ENCODE measurements at regions not wholly inside any gene's neighbourhood (a gene's known extent, or its start where the extent isn't known, plus 50 kb on each side); places are given as distances from the start of the nearest gene placed in this dataset.

GRCh38 chr2:2565671-2566070 lies 234.6 kb upstream of the MYT1L start:
- no peaks in the 10 kb centered on the region for H3K9me3 ChIP-seq
- H3K27me3 Mint-ChIP-seq: peaks cover 2 to 5% of the 10 kb centered on the region in 2 donors
- no peak overlapping the region for H3K4me3 ChIP-seq (ENCODE audit: control insufficient read depth in 1 of 2, extremely low read depth in 1 of 2, low read length in 1 of 2)
- H3K27me3 ChIP-seq (replicated peaks in 1 of 2; ENCODE audit: control insufficient read depth in 2 of 2, extremely low read depth in 1 of 2, insufficient read depth in 2 of 2, low read length in 1 of 2): peaks cover 0 to 10% of the 10 kb centered on the region in 2 experiments
- no peaks in the 10 kb centered on the region for H3K9me3 Mint-ChIP-seq
- WGBS (ENCODE audit: insufficient coverage): 87% methylated on average over 16 of the region's 16 CpGs
- H3K36me3 ChIP-seq (ENCODE audit: control insufficient read depth in 2 of 2, extremely low read depth in 1 of 2, insufficient read depth in 1 of 2, low read length in 1 of 2): no peaks in the 10 kb centered on the region
- no peak overlapping the region for H3K4me3 Mint-ChIP-seq
- H3K27ac Mint-ChIP-seq: no peak overlapping the region
- ChIA-PET CTCF (no interaction called here), POLR2A (no interaction called here)
- ATAC-seq (replicated peaks in 1 of 4): no peak
- DNase-seq: no peak
- no peaks in the 10 kb centered on the region for H3K4me1 ChIP-seq (ENCODE audit: control insufficient read depth in 1 of 2, extremely low read depth in 1 of 2, insufficient read depth in 2 of 2, low read length in 2 of 2)
- H3K27ac ChIP-seq (ENCODE audit: low read length): no peak overlapping the region
- no peaks in the 10 kb centered on the region for H3K4me1 Mint-ChIP-seq
- H3K36me3 Mint-ChIP-seq: no peaks in the 10 kb centered on the region

- POLR2A ChIA-PET: no interaction called here
- Histone ChIP-seq H3K36me3 (ENCODE audit: control insufficient read depth in 2 of 2, extremely low read depth in 1 of 2, insufficient read depth in 1 of 2, low read length in 1 of 2) (no peaks in the 10 kb centered on the region), H3K27me3 (replicated peaks in 1 of 2; ENCODE audit: control insufficient read depth in 2 of 2, extremely low read depth in 1 of 2, insufficient read depth in 2 of 2, low read length in 1 of 2) (peaks cover 0 to 4% of the 10 kb centered on the region in 2 experiments), H3K4me3 (ENCODE audit: control insufficient read depth in 1 of 2, extremely low read depth in 1 of 2, low read length in 1 of 2) (no peak overlapping the region), H3K27ac (ENCODE audit: low read length) (no peak overlapping the region), H3K9me3 (no peaks in the 10 kb centered on the region), H3K4me1 (ENCODE audit: control insufficient read depth in 1 of 2, extremely low read depth in 1 of 2, insufficient read depth in 2 of 2, low read length in 2 of 2) (no peaks in the 10 kb centered on the region)
- H3K27ac Mint-ChIP-seq: no peak overlapping the region
- H3K4me3 Mint-ChIP-seq: no peak overlapping the region
- ATAC-seq (replicated peaks in 1 of 4) (no peak), DNase-seq (no peak)
- no peaks in the 10 kb centered on the region for H3K4me1 Mint-ChIP-seq
- WGBS (ENCODE audit: insufficient coverage): 77% methylated on average over 19 of the region's 24 CpGs
- H3K9me3 Mint-ChIP-seq: no peaks in the 10 kb centered on the region
- peaks cover 2 to 7% of the 10 kb centered on the region in 2 donors for H3K27me3 Mint-ChIP-seq
- no peaks in the 10 kb centered on the region for H3K36me3 Mint-ChIP-seq
- CTCF ChIA-PET: no interaction called here
Measured at GRCh38 chr2:2564300-2565078, 233.4 kb upstream of the MYT1L start.

GRCh38 chr2:2563309-2563860 lies 232.3 kb upstream of the MYT1L start:
- no peaks in the 10 kb centered on the region for H3K4me1 Mint-ChIP-seq
- Histone ChIP-seq H3K4me1 (ENCODE audit: control insufficient read depth in 1 of 2, extremely low read depth in 1 of 2, insufficient read depth in 2 of 2, low read length in 2 of 2) (no peaks in the 10 kb centered on the region), H3K36me3 (ENCODE audit: control insufficient read depth in 2 of 2, extremely low read depth in 1 of 2, insufficient read depth in 1 of 2, low read length in 1 of 2) (no peaks in the 10 kb centered on the region), H3K9me3 (no peaks in the 10 kb centered on the region), H3K27ac (ENCODE audit: low read length) (no peak overlapping the region), H3K4me3 (ENCODE audit: control insufficient read depth in 1 of 2, extremely low read depth in 1 of 2, low read length in 1 of 2) (no peak overlapping the region), H3K27me3 (replicated peaks in 1 of 2; ENCODE audit: control insufficient read depth in 2 of 2, extremely low read depth in 1 of 2, insufficient read depth in 2 of 2, low read length in 1 of 2) (peaks cover 0 to 4% of the 10 kb centered on the region in 2 experiments)
- ATAC-seq (replicated peaks in 1 of 4) (no peak), DNase-seq (no peak)
- no peaks in the 10 kb centered on the region for H3K9me3 Mint-ChIP-seq
- H3K4me3 Mint-ChIP-seq: no peak overlapping the region
- CTCF ChIA-PET: interaction anchor here in 1 of 2 donors (0.5 kb wide), 1 partner anchor 150 kb away, joined by 3 read pairs; no protein-coding TSS in a partner anchor
- H3K27ac Mint-ChIP-seq: no peak overlapping the region
- POLR2A ChIA-PET: no interaction called here
- no peaks in the 10 kb centered on the region for H3K36me3 Mint-ChIP-seq
- 71% methylated on average over 6 of the region's 8 CpGs for WGBS (ENCODE audit: insufficient coverage)
- H3K27me3 Mint-ChIP-seq: peaks cover 0 to 7% of the 10 kb centered on the region in 2 donors

GRCh38 chr2:2562867-2563266 lies 231.8 kb upstream of the MYT1L start:
- H3K27ac Mint-ChIP-seq: no peak overlapping the region
- Histone ChIP-seq H3K9me3 (no peaks in the 10 kb centered on the region), H3K27ac (ENCODE audit: low read length) (no peak overlapping the region), H3K4me1 (ENCODE audit: control insufficient read depth in 1 of 2, extremely low read depth in 1 of 2, insufficient read depth in 2 of 2, low read length in 2 of 2) (no peaks in the 10 kb centered on the region), H3K36me3 (ENCODE audit: control insufficient read depth in 2 of 2, extremely low read depth in 1 of 2, insufficient read depth in 1 of 2, low read length in 1 of 2) (no peaks in the 10 kb centered on the region), H3K27me3 (replicated peaks in 1 of 2; ENCODE audit: control insufficient read depth in 2 of 2, extremely low read depth in 1 of 2, insufficient read depth in 2 of 2, low read length in 1 of 2) (peaks cover 0 to 4% of the 10 kb centered on the region in 2 experiments), H3K4me3 (ENCODE audit: control insufficient read depth in 1 of 2, extremely low read depth in 1 of 2, low read length in 1 of 2) (no peak overlapping the region)
- peaks cover 0 to 2% (median 0%) of the 10 kb centered on the region in 3 donors for H3K4me1 Mint-ChIP-seq
- H3K4me3 Mint-ChIP-seq: no peak overlapping the region
- POLR2A ChIA-PET: no interaction called here
- CTCF ChIA-PET: no interaction called here
- H3K27me3 Mint-ChIP-seq: peaks cover 2 to 9% of the 10 kb centered on the region in 2 donors
- 52% methylated on average over 2 of the region's 5 CpGs for WGBS (ENCODE audit: insufficient coverage)
- H3K36me3 Mint-ChIP-seq: no peaks in the 10 kb centered on the region
- ATAC-seq (replicated peaks in 1 of 4) (no peak), DNase-seq (no peak)
- no peaks in the 10 kb centered on the region for H3K9me3 Mint-ChIP-seq

DNA sequence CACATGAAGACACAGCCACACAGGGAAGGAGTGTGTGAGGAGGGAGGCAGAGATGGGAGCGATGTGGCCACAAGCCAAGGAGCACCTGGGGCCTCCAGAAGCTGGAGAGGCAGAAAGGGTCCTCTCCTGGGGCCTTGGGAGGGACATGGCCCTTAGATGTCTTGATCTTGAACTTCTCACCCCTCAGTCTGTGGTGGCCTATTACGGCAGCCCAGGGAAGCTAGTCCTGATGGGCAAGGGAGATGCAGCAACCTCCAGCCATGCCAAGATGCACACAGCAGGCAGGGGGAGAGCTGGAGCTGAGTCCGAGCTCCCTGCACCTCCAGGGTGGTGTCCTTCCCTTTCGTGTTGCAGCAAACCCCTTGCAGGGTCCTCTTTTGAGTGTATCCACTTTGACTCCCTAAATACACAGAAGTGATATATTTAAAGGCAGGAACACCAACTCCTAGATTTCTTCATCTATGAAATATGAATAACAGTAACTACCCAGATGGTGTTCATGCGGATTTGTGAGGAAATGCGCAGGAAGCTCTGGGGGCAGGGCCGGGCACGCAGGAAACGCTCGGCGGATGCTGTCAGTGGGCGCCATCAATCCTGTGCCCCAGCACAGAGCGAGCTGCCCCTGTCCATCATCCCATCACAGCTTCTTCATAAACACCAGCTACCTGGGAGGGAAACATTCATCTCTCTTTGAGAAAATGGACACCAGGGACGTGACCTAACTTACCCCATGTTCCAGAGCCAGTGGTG lies 230.4 kb upstream of the MYT1L start:
- ChIA-PET CTCF (no interaction called here), POLR2A (no interaction called here)
- peaks cover 0 to 4% of the 10 kb centered on the region in 2 experiments for H3K27me3 ChIP-seq (replicated peaks in 1 of 2; ENCODE audit: control insufficient read depth in 2 of 2, extremely low read depth in 1 of 2, insufficient read depth in 2 of 2, low read length in 1 of 2)
- Mint-ChIP-seq H3K27ac (no peak overlapping the region), H3K4me3 (no peak overlapping the region), H3K27me3 (peaks cover 5 to 11% of the 10 kb centered on the region in 2 donors), H3K9me3 (no peaks in the 10 kb centered on the region), H3K36me3 (no peaks in the 10 kb centered on the region), H3K4me1 (peaks cover 0 to 6% (median 5%) of the 10 kb centered on the region in 3 donors)
- no peak for DNase-seq
- no peak overlapping the region for H3K27ac ChIP-seq (ENCODE audit: low read length)
- no peak for ATAC-seq (replicated peaks in 1 of 4)
- peaks cover 0 to 2% of the 10 kb centered on the region in 2 experiments for H3K4me1 ChIP-seq (ENCODE audit: control insufficient read depth in 1 of 2, extremely low read depth in 1 of 2, insufficient read depth in 2 of 2, low read length in 2 of 2)
- no peaks in the 10 kb centered on the region for H3K9me3 ChIP-seq
- no peak overlapping the region for H3K4me3 ChIP-seq (ENCODE audit: control insufficient read depth in 1 of 2, extremely low read depth in 1 of 2, low read length in 1 of 2)
- 82% methylated on average over 12 of the region's 14 CpGs for WGBS (ENCODE audit: insufficient coverage)
- no peaks in the 10 kb centered on the region for H3K36me3 ChIP-seq (ENCODE audit: control insufficient read depth in 2 of 2, extremely low read depth in 1 of 2, insufficient read depth in 1 of 2, low read length in 1 of 2)

GRCh38 chr2:2560374-2561015 lies 229.4 kb upstream of the MYT1L start:
- WGBS (ENCODE audit: insufficient coverage): 94% methylated on average over 14 of the region's 16 CpGs
- ChIA-PET POLR2A (no interaction called here), CTCF (no interaction called here)
- DNase-seq (no peak), ATAC-seq (replicated peaks in 1 of 4) (no peak)
- H3K4me1 ChIP-seq (ENCODE audit: control insufficient read depth in 1 of 2, extremely low read depth in 1 of 2, insufficient read depth in 2 of 2, low read length in 2 of 2): peaks cover 0 to 2% of the 10 kb centered on the region in 2 experiments
- H3K9me3 ChIP-seq: no peaks in the 10 kb centered on the region
- peaks cover 0 to 4% of the 10 kb centered on the region in 2 experiments for H3K27me3 ChIP-seq (replicated peaks in 1 of 2; ENCODE audit: control insufficient read depth in 2 of 2, extremely low read depth in 1 of 2, insufficient read depth in 2 of 2, low read length in 1 of 2)
- H3K4me3 ChIP-seq (ENCODE audit: control insufficient read depth in 1 of 2, extremely low read depth in 1 of 2, low read length in 1 of 2): no peak overlapping the region
- H3K27ac ChIP-seq (ENCODE audit: low read length): no peak overlapping the region
- no peaks in the 10 kb centered on the region for H3K36me3 ChIP-seq (ENCODE audit: control insufficient read depth in 2 of 2, extremely low read depth in 1 of 2, insufficient read depth in 1 of 2, low read length in 1 of 2)
- Mint-ChIP-seq H3K27ac (no peak overlapping the region), H3K9me3 (no peaks in the 10 kb centered on the region), H3K36me3 (no peaks in the 10 kb centered on the region), H3K4me1 (peaks cover 0 to 6% (median 5%) of the 10 kb centered on the region in 3 donors), H3K27me3 (peaks cover 5 to 11% of the 10 kb centered on the region in 2 donors), H3K4me3 (no peak overlapping the region)

Measured in T-cell (primary cell).